Testis (tissue), 2 donors: ENCODE measurements at regions not wholly inside any gene's neighbourhood (a gene's known extent, or its start where the extent isn't known, plus 50 kb on each side); places are given as distances from the start of the nearest gene placed in this dataset.

Experiments used
- CTCF ChIP-seq, 3 experiments: fragments of 450-650 bp in 2 of 3; fragments of 200-600 bp in 1 of 3; sonication (generic) in 1 of 3; IDR thresholded peaks; one replicate each; pipeline ENCODE4 v1.5.1; 2016 to 2019; ENCODE audit warnings: antibody characterized with exemption in 3 of 3, mild to moderate bottlenecking in 2 of 3, moderate library complexity in 1 of 3
- POLR2A ChIP-seq: fragments of 450-650 bp; IDR thresholded peaks from one replicate; pipeline ENCODE4 v1.6.1; 2017; ENCODE audit warnings: antibody characterized with exemption, mild to moderate bottlenecking, moderate library complexity

GRCh38 chr11:98358551-98358950, 662.2 kb upstream of the CNTN5 start:
- TF ChIP-seq CTCF (IDR thresholded peaks at IDR 0.05), result no peak
- TF ChIP-seq POLR2A, result no peak
